Ishikawa (cell line): ENCODE measurements at regions not wholly inside any gene's neighbourhood (a gene's known extent, or its start where the extent isn't known, plus 50 kb on each side); places are given as distances from the start of the nearest gene placed in this dataset.

Source experiments
- CEBPB ChIP-seq: IDR thresholded peaks from 2 replicates; pipeline ENCODE4 v1.6.1; 2012
- CREB1 ChIP-seq: IDR thresholded peaks from 2 replicates; pipeline ENCODE4 v1.6.1; 2012; ENCODE audit warnings: low read depth
- EGR1 ChIP-seq: IDR thresholded peaks from 2 replicates; pipeline ENCODE4 v1.6.1; 2012
- EP300 ChIP-seq: IDR thresholded peaks from 2 replicates; pipeline ENCODE4 v1.6.1; 2012; ENCODE audit warnings: borderline replicate concordance
- FOXM1 ChIP-seq: IDR thresholded peaks from 2 replicates; pipeline ENCODE4 v1.6.1; 2012; ENCODE audit warnings: low read depth, borderline replicate concordance
- NFIC ChIP-seq: IDR thresholded peaks from 2 replicates; pipeline ENCODE4 v1.6.1; 2012
- RAD21 ChIP-seq: IDR thresholded peaks from 2 replicates; pipeline ENCODE4 v1.6.1; 2012; ENCODE audit warnings: low read depth
- TAF1 ChIP-seq: IDR thresholded peaks from 2 replicates; pipeline ENCODE4 v1.6.1; 2012; ENCODE audit warnings: low read depth, mild to moderate bottlenecking
- TCF12 ChIP-seq: IDR thresholded peaks from 2 replicates; pipeline ENCODE4 v1.6.1; 2012; ENCODE audit warnings: low read depth
- TEAD4 ChIP-seq: IDR thresholded peaks from 2 replicates; pipeline ENCODE4 v1.6.1; 2012
- YY1 ChIP-seq: IDR thresholded peaks from 2 replicates; pipeline ENCODE4 v1.6.1; 2012; ENCODE audit warnings: low read depth
- ZBTB7A ChIP-seq: IDR thresholded peaks from 2 replicates; pipeline ENCODE4 v1.6.1; 2012; ENCODE audit warnings: low read depth
- TF ChIP-seq, protein P1 (sequence below): IDR thresholded peaks from 2 replicates; pipeline ENCODE4 v1.6.1; 2012; ENCODE audit warnings: low read depth, mild to moderate bottlenecking
- TF ChIP-seq, protein P2 (sequence below): IDR thresholded peaks from 2 replicates; pipeline ENCODE4 v1.6.1; 2012
- TF ChIP-seq, protein P3 (sequence below): IDR thresholded peaks from 2 replicates; pipeline ENCODE4 v1.6.1; 2012

GRCh38 chr18:2244641-2245040 is 326.7 kb downstream of the METTL4 start:
- TF ChIP-seq EP300 = no peak
- TF ChIP-seq TAF1 = no peak
- TF ChIP-seq, protein P1, sequence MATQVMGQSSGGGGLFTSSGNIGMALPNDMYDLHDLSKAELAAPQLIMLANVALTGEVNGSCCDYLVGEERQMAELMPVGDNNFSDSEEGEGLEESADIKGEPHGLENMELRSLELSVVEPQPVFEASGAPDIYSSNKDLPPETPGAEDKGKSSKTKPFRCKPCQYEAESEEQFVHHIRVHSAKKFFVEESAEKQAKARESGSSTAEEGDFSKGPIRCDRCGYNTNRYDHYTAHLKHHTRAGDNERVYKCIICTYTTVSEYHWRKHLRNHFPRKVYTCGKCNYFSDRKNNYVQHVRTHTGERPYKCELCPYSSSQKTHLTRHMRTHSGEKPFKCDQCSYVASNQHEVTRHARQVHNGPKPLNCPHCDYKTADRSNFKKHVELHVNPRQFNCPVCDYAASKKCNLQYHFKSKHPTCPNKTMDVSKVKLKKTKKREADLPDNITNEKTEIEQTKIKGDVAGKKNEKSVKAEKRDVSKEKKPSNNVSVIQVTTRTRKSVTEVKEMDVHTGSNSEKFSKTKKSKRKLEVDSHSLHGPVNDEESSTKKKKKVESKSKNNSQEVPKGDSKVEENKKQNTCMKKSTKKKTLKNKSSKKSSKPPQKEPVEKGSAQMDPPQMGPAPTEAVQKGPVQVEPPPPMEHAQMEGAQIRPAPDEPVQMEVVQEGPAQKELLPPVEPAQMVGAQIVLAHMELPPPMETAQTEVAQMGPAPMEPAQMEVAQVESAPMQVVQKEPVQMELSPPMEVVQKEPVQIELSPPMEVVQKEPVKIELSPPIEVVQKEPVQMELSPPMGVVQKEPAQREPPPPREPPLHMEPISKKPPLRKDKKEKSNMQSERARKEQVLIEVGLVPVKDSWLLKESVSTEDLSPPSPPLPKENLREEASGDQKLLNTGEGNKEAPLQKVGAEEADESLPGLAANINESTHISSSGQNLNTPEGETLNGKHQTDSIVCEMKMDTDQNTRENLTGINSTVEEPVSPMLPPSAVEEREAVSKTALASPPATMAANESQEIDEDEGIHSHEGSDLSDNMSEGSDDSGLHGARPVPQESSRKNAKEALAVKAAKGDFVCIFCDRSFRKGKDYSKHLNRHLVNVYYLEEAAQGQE = no peak
- TF ChIP-seq, protein P2, sequence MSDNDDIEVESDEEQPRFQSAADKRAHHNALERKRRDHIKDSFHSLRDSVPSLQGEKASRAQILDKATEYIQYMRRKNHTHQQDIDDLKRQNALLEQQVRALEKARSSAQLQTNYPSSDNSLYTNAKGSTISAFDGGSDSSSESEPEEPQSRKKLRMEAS = no peak
- TF ChIP-seq CREB1 = no peak
- TF ChIP-seq EGR1 = no peak
- no peak for TF ChIP-seq CEBPB
- TF ChIP-seq RAD21 = no peak
- TF ChIP-seq YY1 = no peak
- no peak for TF ChIP-seq FOXM1
- no peak for TF ChIP-seq NFIC
- no peak for TF ChIP-seq TEAD4

GRCh38 chr18:2254977-2255376 is 316.3 kb downstream of the METTL4 start:
- TF ChIP-seq, protein P2 = no peak
- TF ChIP-seq, protein P3, sequence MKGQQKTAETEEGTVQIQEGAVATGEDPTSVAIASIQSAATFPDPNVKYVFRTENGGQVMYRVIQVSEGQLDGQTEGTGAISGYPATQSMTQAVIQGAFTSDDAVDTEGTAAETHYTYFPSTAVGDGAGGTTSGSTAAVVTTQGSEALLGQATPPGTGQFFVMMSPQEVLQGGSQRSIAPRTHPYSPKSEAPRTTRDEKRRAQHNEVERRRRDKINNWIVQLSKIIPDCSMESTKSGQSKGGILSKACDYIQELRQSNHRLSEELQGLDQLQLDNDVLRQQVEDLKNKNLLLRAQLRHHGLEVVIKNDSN = no peak
- TF ChIP-seq TAF1 (no peak), RAD21 (no peak), CEBPB (no peak), NFIC (no peak), FOXM1 (no peak), ZBTB7A (no peak), YY1 (no peak)

DNA sequence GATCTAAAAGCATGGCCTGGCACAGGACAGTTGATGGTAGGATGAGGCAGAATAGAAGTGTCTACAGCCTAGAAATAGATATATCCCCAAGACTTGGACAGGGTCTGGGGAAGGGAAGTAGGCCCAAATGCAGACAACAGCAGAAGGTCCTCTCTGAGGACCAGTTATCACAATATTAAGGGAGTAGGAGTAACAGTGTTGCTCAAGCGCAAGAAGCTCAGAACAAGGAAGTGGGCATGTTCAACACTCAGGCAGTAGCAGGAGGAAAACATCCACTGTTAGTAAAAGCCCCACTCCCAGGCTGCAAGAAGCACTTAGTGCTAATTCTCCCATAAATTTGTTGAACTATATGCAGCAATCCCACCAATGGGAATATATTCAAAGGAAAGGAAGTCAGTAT is 314.7 kb downstream of the METTL4 start:
- TF ChIP-seq, protein P1 = no peak
- TF ChIP-seq TEAD4 (no peak), CEBPB (no peak), TAF1 (no peak), RAD21 (no peak), EGR1 (no peak), FOXM1 (no peak), YY1 (no peak), TCF12 (no peak)
- TF ChIP-seq, protein P3 = no peak

DNA sequence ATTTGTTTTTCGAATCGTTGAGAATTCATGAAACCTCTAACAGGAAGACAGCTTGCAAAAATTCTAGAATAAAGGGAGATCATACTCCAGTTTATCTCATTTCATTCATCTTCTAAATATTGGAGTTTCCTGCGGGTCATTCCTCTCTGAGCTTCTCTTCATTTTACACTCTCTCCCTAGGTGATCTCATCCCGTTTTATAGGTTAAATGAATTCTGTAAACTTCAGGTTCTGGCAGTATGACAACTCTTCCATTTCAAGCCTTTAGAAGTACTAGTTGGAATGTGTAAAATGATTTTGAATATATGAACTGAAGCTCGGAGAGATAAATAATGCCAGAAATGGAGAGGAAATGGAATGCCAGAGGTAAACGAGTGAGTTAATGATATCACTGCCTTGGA is 312.4 kb downstream of the METTL4 start:
- TF ChIP-seq NFIC (no peak), YY1 (no peak), TEAD4 (no peak), ZBTB7A (no peak), CEBPB (no peak), FOXM1 (no peak), EP300 (no peak), TAF1 (no peak)
- TF ChIP-seq, protein P3 = no peak
- TF ChIP-seq, protein P2 = no peak

DNA sequence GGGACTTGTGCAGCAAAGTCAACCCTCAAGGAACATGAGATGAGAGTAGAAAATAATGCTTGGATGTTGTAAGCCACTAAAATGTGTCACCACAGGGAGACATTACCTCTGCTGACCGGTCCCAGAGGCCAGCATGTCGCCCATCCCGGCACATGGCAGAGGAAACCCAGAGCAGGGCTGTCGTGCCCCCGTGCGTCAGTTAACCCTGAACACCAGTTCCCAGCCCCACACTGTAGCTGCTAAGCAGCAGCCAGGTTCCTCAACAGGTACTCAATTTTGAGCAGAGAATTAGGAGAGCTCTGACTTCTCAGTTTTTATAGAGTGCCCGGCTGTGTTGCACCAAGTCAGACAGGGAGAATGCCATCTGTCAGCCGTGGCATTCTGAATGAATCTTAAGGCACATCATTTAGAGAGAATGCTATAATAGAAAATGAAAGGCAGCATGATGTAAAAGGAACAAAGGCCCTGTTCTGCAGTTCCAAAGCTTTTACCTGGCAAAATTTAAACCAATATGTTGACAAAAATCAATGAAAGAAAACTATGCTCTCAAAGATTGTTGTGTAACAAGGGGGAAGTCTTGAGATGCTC is 307.9 kb downstream of the METTL4 start:
- no peak for TF ChIP-seq TCF12
- no peak for TF ChIP-seq ZBTB7A
- no peak for TF ChIP-seq NFIC
- TF ChIP-seq, protein P1 = no peak
- TF ChIP-seq EGR1 = no peak
- TF ChIP-seq, protein P3 = no peak
- no peak for TF ChIP-seq EP300
- no peak for TF ChIP-seq FOXM1
- no peak for TF ChIP-seq RAD21
- TF ChIP-seq CREB1 = no peak
- TF ChIP-seq, protein P2 = no peak
